ENCODE measurements at regions not wholly inside any gene's neighbourhood (a gene's known extent, or its start where the extent isn't known, plus 50 kb on each side); places are given as distances from the start of the nearest gene placed in this dataset.

DNA sequence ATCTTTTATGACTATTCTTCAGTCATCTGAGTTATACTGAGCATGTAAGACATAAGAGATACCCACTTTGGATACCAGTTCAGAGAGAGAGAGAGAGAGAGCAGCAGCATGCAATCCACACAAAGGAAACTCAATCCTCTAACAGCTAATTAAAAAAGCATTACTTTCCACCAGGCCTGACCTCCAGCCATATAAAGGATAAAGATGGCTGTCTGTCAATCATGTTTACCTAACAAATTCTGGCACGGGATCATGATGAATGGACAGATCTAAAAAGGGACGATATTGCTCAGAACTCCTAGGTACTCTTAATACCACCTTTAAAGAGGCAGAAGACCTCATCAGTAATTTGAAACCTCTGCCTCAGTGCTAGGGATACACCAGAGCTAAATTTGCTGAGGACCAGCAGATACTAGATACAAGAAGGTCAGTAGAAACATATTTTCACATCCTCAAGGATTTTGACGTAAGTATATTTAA is 159.2 kb downstream of the RPS12 start:
- DNase-seq (ENCODE audit: low spot score), result no peak

- no peak for DNase-seq (ENCODE audit: low spot score)
These were observed 159.8 kb downstream of the RPS12 start for GRCh38 chr6:132974122-132974521.

GRCh38 chr6:132977413-132977812 is 163.0 kb downstream of the RPS12 start:
- DNase-seq (ENCODE audit: low spot score), result no peak

DNA sequence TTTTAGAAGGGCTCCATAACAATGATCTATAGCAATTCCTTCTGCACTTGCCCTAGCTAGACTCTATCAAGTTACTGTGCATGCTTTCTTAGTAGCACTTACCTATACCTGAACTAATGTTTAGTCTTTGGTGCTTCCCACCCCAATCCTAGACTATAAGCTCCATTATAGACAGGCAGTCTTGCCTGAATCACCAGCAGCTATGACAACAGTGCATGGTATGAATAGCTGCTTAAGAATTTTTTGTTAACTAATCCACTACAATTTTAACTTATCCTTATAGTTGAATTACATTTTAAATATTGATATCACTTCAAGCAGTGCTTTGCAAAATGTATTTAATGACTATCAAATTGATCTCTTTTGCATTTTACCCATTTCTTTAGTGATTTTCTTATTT is 164.3 kb downstream of the RPS12 start:
- DNase-seq (ENCODE audit: low spot score), result no peak

GRCh38 chr6:132993738-132994137 is 179.4 kb downstream of the RPS12 start:
- DNase-seq (ENCODE audit: low spot score), result no peak

DNA sequence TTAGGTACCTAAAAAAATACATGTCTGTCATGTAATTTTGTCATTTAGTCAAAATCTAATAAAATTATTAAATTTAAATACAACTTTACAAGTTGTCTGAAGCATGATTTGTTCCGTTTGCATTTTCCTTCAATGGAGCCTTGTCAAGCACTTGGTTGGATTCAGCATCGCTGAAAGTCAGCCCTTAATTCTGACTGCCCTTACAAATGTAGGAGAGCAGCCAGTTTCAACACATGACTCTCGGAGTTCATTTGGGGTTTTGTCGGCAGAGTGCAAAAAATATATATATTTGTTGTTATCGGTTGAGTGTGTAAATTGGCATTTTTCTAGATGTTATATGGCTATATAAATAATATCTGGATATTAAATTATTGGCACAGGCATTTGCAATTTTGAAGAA is 180.6 kb downstream of the RPS12 start:
- DNase-seq (ENCODE audit: low spot score), result no peak

DNA sequence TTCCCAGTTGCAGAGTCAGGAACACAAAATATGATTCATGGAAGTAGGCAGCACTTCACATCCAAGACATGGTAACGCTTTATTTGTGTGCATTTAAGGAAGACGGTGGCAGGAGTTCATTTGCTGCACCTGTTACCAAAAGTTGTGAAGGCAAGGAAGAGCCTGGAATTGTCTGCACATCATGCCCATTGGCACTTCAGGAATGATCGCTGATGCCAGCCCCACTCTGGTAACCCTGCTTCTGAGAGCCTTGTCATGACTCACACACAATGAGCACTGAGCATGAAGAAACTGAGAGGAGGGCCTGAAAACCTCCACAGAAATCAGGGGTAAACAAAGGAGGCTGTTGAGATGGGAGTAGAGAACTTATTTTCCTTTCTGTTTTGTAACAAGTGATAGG is 181.1 kb downstream of the RPS12 start:
- no peak for DNase-seq (ENCODE audit: low spot score)

DNA sequence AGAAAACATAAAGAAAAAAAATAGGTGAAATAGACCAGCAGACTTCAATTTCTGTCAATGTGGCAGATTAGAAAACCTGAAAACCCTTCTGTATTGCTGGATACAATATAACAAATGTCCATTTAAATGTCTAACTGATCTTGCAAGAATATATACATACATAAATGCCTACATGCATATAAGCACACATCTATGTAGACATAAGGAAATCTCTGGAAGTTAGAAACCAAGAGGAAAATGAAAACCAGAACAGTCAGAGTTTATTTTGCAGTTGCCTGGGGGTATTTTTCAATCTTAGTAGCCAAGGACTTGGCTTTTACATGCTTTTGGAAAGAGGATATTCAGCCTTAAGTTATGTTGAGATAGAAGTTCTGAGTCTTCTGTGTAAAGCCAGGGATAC is 184.0 kb downstream of the RPS12 start:
- DNase-seq (ENCODE audit: low spot score), result no peak

GRCh38 chr6:133001040-133001565 is 186.7 kb downstream of the RPS12 start:
- no peak for DNase-seq (ENCODE audit: low spot score)

DNA sequence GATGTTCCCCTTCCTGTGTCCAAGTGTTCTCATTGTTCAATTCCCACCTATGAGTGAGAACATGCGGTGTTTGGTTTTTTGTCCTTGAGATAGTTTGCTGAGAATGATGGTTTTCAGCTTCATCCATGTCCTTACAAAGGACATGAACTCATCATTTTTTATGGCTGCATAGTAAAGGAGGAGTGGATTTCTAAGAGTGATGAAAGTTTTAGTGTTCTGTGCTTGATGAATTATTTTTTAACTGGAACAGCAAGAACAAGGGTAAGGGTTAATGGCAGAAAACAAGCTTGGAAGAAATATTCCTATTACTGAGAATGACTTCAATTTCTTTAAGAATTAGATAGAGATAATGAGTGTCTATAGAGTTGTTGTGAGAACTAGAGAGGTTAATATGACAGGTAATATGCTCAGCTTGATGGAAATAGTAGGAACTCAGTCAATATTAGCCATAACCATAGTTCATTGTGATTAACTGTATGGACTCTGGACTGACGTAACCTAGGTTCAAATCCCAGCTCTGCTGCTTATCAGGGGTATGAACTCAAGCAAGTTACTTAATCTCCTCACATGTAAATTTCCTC is 190.0 kb downstream of the RPS12 start:
- no peak for DNase-seq (ENCODE audit: low spot score)

DNA sequence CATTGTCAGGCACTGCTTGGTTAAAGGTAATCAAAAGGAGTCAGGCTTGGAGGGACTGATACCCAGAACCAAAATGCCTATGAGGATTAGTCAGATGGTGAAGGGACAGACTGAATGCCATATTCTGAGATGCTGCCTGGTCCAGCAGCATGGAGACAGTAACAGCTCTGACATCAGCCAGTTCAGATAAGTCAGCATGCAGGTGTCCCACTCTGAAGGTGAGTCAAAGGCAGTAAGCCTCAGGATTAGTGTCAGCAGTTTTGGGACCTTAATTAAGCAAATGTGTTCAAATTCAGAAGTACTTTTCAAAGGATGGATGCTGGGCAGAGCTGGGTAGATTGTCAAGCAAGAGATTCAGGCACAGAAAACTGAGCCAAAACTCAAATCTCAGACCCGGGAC is 198.4 kb downstream of the RPS12 start:
- no peak for DNase-seq (ENCODE audit: low spot score)

DNA sequence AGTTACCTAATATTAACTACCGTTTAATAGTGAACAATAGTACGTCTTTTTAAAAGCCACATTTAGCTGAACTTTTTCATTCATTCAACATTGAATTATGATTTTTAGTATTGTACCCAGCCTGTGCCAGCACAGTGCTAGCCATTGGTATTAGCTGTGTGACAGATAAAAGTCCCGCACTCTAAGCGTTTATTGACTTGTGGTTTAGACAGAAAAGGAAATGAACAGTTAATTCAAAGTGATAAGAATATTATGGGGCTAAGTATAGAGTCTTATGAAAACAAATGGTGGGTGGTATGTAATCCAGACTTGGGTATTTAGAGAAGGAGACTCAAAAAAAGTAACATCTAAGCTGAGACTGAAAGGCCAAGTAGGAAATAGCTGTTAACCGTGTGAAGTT is 202.3 kb downstream of the RPS12 start:
- no peak for DNase-seq (ENCODE audit: low spot score)

GRCh38 chr6:133017581-133017980 is 203.2 kb downstream of the RPS12 start:
- no peak for DNase-seq (ENCODE audit: low spot score)

- DNase-seq (ENCODE audit: low spot score), result no peak
These were observed 212.3 kb downstream of the RPS12 start for GRCh38 chr6:133026705-133027104.

DNA sequence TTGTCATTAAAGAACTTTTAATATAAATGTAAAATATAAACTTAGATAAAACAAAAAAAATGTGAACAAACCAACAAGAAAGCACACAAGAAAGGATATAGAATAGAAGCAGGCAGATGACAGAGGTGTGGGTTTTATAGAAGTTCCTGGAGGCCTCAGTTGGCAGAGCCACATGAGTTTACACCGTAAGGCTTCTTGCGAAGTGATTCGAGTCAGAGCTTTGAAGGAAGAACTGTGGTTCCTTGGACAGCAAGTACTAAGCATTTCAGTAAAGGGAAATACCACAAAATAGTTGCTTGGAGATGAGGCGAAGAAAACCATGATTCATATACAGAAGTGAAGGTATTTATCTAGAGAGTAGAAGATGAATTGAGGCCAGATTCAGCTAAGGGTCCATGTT is 207.9 kb upstream of the EYA4 start:
- no peak for DNase-seq (ENCODE audit: low spot score)

DNA sequence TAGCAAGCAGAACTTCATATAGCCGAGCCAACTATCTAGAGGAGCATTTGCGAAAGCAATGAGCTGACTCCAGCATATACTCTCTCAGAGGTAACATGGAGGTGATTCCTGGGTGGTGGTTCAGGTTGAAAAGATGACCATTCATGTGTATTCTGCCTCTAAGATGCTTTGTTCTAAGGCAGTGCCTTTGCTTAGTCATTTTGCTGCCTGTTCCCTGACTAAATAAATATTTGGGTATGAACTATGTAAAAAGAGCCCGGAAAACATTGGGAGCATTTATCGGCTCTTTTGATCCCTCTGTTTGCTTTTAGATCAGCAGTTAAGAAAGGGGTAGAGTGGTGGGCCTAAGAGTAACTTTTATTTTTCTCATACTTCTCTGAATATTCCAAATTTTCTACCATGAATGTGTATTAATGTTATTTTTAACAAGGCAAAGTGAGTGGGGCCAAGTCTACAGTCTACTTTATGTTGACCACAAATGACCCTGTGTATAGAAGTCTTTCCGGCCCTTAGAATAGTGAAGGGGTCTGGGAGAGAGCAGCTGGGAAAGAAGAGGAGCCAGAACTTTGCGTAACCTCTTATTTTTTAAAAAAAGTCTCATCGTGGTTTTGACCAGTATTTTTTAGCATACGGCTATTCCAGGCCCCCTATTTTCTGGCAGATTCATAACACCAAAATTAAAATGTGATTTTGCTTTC is 206.5 kb upstream of the EYA4 start:
- no peak for DNase-seq (ENCODE audit: low spot score)

DNA sequence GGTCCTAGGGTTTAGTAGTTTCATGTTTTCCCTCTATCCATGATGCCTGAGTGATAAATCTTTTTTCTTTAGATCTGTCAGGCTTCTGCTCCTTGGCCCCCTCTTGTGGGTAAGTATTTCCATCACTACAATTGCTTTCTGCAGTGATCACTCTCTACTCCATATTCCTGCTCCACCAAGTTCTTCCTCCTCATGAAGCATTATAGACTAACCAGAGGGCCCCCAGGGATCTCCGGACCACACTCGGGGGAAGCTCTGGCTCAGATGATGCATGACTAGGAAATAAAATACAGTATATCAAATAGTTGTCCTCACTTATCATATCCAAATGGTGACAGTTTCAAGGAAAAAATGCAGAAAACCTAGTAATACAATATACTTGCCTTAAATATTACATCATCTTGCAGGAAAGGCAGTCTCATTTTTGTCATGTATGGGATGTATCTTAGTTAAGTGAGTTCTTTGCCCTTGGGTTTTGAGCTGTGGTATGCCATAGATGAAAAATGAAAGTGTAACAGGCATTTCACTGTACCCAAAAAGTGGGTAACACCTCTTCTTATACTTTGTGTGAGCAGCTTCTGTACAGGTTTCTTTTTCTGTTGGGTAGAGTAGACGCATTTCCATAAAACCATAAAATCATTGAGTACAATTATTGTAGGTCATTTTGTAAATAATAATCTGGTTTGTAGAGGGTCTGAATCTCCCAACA is 200.9 kb upstream of the EYA4 start:
- DNase-seq (ENCODE audit: low spot score), result no peak

- no peak for DNase-seq (ENCODE audit: low spot score)
These were observed 200.2 kb upstream of the EYA4 start for GRCh38 chr6:133040803-133041419.

DNA sequence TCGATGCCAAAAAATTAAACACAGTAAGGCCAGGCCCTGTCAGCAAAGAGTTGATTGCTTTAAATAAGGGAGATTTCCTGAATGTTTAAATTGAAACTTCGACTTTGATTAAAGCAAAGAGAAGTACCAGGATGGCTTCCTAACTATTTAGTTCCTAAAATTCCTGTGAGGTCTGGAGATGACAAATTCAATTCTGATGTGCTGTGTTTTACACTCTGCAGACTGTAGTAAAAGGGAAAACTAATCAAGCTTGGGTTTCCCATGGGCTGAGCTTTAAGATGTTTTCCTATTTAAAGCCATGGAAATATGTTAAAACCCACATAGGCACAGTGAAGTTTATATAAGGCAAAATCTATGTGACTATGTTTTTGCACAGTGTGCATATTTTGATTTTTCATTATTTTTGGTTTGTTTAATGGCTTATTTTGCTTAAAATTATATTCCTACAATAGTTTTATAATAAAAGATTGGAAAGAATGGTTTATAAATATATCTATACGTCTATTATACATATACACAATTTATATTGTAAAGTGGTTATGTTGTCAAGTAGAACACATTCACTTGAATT is 198.5 kb upstream of the EYA4 start:
- DNase-seq (ENCODE audit: low spot score), result no peak

- no peak for DNase-seq (ENCODE audit: low spot score)
These were observed 194.6 kb upstream of the EYA4 start for GRCh38 chr6:133046576-133046975.

DNA sequence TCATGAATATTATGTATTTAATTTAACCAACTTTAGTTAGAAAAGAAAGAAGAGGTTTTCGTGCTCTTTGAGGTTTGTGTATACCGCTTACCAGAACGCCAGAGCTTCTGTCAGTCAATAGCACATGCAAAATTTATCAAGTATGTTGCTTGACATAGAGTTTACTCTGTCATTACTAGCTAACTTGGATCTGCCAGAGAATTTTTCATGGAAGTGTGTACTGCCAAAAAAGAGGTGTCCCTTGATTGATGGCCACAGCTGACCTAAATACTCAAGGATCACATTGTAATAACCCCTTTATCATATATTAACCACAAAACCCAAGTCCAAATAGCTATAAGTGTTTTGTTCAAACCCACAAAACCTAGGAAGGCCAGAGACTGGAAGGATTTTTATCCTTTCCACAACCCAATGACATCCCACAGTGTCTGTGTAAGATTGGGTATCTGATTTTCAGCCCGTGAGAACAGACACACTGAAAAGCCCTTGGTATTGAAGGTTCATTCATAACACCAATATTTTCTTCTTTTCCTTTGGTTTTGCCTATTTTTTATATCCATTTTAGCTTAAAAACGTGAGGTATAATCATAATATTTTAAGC is 194.0 kb upstream of the EYA4 start:
- DNase-seq (ENCODE audit: low spot score), result no peak

GRCh38 chr6:133047706-133048105 is 193.5 kb upstream of the EYA4 start:
- no peak for DNase-seq (ENCODE audit: low spot score)

All from CD4-positive, alpha-beta T cell treated with Interleukin-2 at 100 ng/mL for 4 hours (primary cell).